Breast epithelium (tissue), 4 donors: ENCODE measurements at regions not wholly inside any gene's neighbourhood (a gene's known extent, or its start where the extent isn't known, plus 50 kb on each side); places are given as distances from the start of the nearest gene placed in this dataset.
A peak's percentile ranks its signal among the peaks of the same experiment; 100 is the strongest.

Source experiments
- DNase-seq, 2 donors: peaks; one replicate each; pipeline ENCODE4 v3.0.0-alpha.2; 2019; ENCODE audit warnings: low spot score in 2 of 2
- H3K27ac ChIP-seq, 2 donors: fragments of 200-600 bp; sonication (generic) in 1 of 2; one replicate each; pipeline ENCODE4 v1.5.1; 2016 to 2019; ENCODE audit warnings: mild to moderate bottlenecking in 1 of 2
- H3K27me3 ChIP-seq, 2 donors: fragments of 200-600 bp; sonication (generic) in 1 of 2; one replicate each; pipeline versions ENCODE4 v1.5.1 to v1.6.0; 2017 to 2019; ENCODE audit warnings: control low read depth in 1 of 2, mild to moderate bottlenecking in 1 of 2
- H3K36me3 ChIP-seq: fragments of 200-600 bp; one replicate; pipeline ENCODE4 v1.5.1; 2019
- H3K4me1 ChIP-seq, 2 donors: fragments of 200-600 bp; sonication (generic); one replicate each; pipeline ENCODE4 v1.5.1; 2016 to 2019; ENCODE audit warnings: control low read depth in 1 of 2
- H3K4me3 ChIP-seq, 3 donors: fragments of 200-600 bp; sonication (generic); 1 replicate in 2 of 3; 2 replicates in 1 of 3; pipeline ENCODE4 v1.5.1; 2016 to 2019; ENCODE audit warnings: mild to moderate bottlenecking in 3 of 3, moderate library complexity in 2 of 3
- H3K9me3 ChIP-seq, 2 donors: fragments of 200-600 bp; sonication (generic) in 1 of 2; one replicate each; pipeline ENCODE4 v1.5.1; 2016 to 2019; ENCODE audit warnings: control low read depth in 1 of 2
- POLR2A ChIP-seq: fragments of 450-650 bp; IDR thresholded peaks from one replicate; pipeline ENCODE4 v1.6.1; 2016; ENCODE audit warnings: antibody characterized with exemption, mild to moderate bottlenecking, moderate library complexity
- POLR2AphosphoS5 ChIP-seq, 3 donors: sonication (generic); formaldehyde crosslinking; IDR thresholded peaks; one replicate each; pipeline ENCODE4 v1.6.1; 2017; ENCODE audit warnings: antibody characterized with exemption in 3 of 3
- intact Hi-C: fragments of 100-400 bp; cut with DNase I; formaldehyde crosslinking; loops from one replicate; pipeline ENCODE4 v1.15.1; 2023; ENCODE audit warnings: low total_unique reads
- TF ChIP-seq, protein P1 (sequence below), 3 donors: fragments of 450-650 bp; IDR thresholded peaks; one replicate each; pipeline ENCODE4 v1.5.1; 2016 to 2017; ENCODE audit warnings: antibody characterized with exemption in 3 of 3, mild to moderate bottlenecking in 3 of 3, moderate library complexity in 3 of 3

DNA sequence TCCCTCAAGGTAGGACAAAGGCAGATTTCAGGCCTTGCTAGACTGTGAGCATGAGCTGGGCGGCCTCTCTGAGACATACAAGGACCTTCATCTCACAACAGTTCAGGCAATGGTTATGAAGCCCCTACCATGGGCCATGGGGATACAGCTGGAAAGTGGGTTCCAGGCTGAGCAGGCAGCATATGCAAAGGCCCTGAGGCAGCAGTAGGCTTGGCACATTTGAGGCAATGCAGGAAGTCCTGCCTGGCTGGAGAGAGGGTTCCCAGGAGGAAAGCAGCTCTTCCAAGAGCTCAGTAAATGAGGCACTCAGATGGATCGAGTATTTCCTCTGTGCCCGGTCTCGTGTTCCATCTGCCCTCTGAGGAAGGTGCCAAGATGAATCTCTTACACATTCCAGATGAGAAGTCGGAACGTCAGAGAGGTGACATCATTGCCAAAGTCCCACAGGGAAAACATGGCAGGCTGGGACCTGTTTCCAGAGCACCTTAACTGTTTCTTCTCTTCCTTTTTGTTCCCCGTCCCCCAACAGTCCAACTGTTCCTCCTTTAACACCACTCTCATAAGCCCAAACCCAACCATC is 388.6 kb downstream of the MN1 start:
- H3K36me3 ChIP-seq = no peaks in the 10 kb centered on the region
- TF ChIP-seq, protein P1, sequence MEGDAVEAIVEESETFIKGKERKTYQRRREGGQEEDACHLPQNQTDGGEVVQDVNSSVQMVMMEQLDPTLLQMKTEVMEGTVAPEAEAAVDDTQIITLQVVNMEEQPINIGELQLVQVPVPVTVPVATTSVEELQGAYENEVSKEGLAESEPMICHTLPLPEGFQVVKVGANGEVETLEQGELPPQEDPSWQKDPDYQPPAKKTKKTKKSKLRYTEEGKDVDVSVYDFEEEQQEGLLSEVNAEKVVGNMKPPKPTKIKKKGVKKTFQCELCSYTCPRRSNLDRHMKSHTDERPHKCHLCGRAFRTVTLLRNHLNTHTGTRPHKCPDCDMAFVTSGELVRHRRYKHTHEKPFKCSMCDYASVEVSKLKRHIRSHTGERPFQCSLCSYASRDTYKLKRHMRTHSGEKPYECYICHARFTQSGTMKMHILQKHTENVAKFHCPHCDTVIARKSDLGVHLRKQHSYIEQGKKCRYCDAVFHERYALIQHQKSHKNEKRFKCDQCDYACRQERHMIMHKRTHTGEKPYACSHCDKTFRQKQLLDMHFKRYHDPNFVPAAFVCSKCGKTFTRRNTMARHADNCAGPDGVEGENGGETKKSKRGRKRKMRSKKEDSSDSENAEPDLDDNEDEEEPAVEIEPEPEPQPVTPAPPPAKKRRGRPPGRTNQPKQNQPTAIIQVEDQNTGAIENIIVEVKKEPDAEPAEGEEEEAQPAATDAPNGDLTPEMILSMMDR (IDR thresholded peaks at IDR 0.05) = no peak
- TF ChIP-seq POLR2A (no peak), POLR2AphosphoS5 (IDR thresholded peaks at IDR 0.05) (no peak)
- H3K4me3 ChIP-seq = no peak overlapping the region
- no peaks in the 10 kb centered on the region for H3K27me3 ChIP-seq
- no peaks in the 10 kb centered on the region for H3K4me1 ChIP-seq
- intact Hi-C loops = no loop called here
- H3K9me3 ChIP-seq = no peaks in the 10 kb centered on the region
- no peak overlapping the region for H3K27ac ChIP-seq
- no peak for DNase-seq

DNA sequence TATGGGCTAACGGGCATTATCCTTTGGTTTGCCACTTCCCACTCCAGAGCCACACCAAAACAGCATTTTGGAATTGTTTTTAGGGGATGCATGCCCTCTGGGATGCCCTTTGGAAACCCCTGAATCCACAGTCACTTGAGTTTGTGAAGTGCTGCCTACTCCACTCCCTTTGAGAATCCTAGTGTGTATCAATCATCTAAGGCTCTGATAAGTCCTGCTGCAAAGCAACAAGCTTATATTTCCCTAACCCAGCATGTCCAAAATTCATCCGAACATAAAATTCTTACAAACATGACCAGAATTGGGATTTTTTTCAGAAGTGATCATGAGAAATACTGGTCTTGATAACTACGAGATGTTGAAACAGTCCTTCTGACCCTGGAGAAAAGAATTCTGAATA is 387.9 kb downstream of the MN1 start:
- intact Hi-C loops = no loop called here
- H3K36me3 ChIP-seq = no peaks in the 10 kb centered on the region
- TF ChIP-seq, protein P1 (IDR thresholded peaks at IDR 0.05) = no peak
- TF ChIP-seq POLR2A = no peak
- no peak for TF ChIP-seq POLR2AphosphoS5 (IDR thresholded peaks at IDR 0.05)
- no peaks in the 10 kb centered on the region for H3K27me3 ChIP-seq
- no peak overlapping the region for H3K27ac ChIP-seq
- no peaks in the 10 kb centered on the region for H3K4me1 ChIP-seq
- DNase-seq = no peak
- H3K4me3 ChIP-seq = no peak overlapping the region
- H3K9me3 ChIP-seq = no peaks in the 10 kb centered on the region

DNA sequence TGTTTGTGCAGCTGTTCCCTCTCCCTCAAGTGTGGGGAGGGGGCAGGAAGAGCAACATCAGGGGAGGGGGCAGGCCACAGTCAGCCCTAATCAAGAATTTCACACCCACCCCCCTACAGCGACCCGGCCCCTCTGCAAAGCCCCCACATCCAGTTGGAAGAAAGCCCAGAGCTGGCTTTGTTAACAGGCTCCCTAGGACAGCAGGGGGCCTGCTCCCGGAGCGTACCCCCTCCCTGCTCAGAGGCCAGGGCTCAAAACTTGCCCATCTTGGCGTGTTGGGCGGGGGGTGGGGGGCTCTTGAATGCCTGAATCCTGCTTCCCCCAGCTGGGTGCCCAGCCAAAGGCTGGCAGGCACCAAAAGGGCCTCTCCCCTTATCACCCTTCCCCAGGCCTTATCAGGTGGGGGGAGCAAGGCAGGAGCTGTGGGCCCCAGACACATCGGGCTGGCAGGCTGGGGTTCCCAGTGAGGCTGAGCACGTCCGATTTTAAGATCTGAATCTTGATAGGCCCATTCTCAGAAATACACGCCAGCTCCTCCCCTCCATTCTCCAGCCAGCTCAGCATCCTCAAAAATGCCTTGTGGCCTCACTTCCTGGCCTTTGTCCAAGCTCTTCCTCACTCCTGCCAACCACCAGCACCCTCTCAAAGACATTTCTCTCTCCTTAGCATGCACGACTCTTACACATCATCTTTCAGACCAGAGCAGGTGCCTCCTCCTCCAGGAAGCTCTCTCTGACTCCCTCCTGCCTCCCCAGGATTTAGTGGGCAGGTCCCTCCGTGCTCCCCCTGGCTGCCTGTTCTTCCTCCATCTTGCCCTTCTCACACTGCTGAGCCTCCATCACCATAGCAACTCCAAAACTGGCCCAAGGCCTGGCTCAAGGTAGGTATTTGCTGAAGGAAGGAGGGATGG is 384.8 kb downstream of the MN1 start:
- peak in 1 of 2 donors; percentile 59 for DNase-seq
- TF ChIP-seq POLR2A (no peak), POLR2AphosphoS5 (IDR thresholded peaks at IDR 0.05) (no peak)
- TF ChIP-seq, protein P1 (IDR thresholded peaks at IDR 0.05) = no peak
- intact Hi-C loops = no loop called here
- Histone ChIP-seq H3K4me3 (no peak overlapping the region), H3K4me1 (peaks cover 8 to 14% of the 10 kb centered on the region in 2 donors), H3K27me3 (no peaks in the 10 kb centered on the region), H3K36me3 (no peaks in the 10 kb centered on the region), H3K27ac (no peak overlapping the region), H3K9me3 (no peaks in the 10 kb centered on the region)

DNA sequence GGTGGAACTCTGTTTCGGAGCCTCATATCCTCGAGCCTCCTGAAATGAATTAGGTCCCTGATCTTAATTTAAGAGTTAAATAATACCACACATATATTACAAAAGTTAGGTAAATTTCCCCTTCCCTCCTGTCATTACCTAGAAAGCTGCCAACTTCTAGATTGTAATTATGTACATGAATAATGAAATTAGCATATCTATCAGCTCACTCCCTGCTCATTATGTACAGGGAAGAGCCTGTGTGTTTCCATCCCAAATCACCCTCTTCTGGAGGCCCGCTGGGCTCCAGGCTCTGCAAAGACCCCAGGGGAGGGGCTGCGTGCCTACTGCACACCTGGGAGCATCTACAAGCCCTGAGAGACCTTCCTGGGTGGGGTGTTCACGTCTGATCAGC is 384.1 kb downstream of the MN1 start:
- DNase-seq = no peak
- Histone ChIP-seq H3K27ac (no peak overlapping the region), H3K4me1 (peaks cover 8 to 14% of the 10 kb centered on the region in 2 donors), H3K9me3 (no peaks in the 10 kb centered on the region), H3K36me3 (no peaks in the 10 kb centered on the region), H3K27me3 (no peaks in the 10 kb centered on the region), H3K4me3 (no peak overlapping the region)
- intact Hi-C loops = no loop called here
- TF ChIP-seq POLR2AphosphoS5 (IDR thresholded peaks at IDR 0.05) (no peak), POLR2A (no peak)
- TF ChIP-seq, protein P1 (IDR thresholded peaks at IDR 0.05) = no peak

DNA sequence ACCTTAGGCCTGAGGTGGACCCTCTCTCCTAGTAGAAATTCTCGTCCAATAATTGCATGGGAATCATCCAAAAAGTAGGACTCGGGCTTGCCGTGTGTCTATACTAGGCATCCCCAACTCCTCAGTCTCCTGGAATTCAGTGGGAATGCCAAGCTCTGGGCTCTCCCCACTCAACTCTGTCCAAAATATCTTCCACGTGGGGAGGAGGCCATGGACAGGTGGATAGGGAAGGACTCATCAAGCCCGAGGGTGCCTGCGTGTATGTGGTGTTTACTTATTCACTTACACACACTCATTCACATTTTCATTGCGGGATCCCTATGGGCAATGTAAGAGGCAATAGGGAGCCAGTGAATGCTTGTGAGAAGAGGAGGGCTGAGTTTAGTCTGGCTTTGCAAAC is 383.3 kb downstream of the MN1 start:
- Histone ChIP-seq H3K9me3 (no peaks in the 10 kb centered on the region), H3K4me3 (no peak overlapping the region), H3K27ac (no peak overlapping the region), H3K36me3 (no peaks in the 10 kb centered on the region), H3K27me3 (no peaks in the 10 kb centered on the region), H3K4me1 (peaks cover 8 to 14% of the 10 kb centered on the region in 2 donors)
- no peak for DNase-seq
- TF ChIP-seq POLR2AphosphoS5 (IDR thresholded peaks at IDR 0.05) (no peak), POLR2A (no peak)
- TF ChIP-seq, protein P1 (IDR thresholded peaks at IDR 0.05) = no peak
- intact Hi-C loops = no loop called here
